Heart left ventricle (tissue), 13 donors: ENCODE measurements at regions not wholly inside any gene's neighbourhood (a gene's known extent, or its start where the extent isn't known, plus 50 kb on each side); places are given as distances from the start of the nearest gene placed in this dataset.

Source experiments
- POLR2A ChIP-seq, 2 donors: fragments of 450-650 bp; IDR thresholded peaks; one replicate each; pipeline ENCODE4 v1.6.1; 2017; ENCODE audit warnings: antibody characterized with exemption in 2 of 2, mild to moderate bottlenecking in 2 of 2, moderate library complexity in 2 of 2
- TF ChIP-seq, protein P1 (sequence below), 12 donors: fragments of 200-600 bp; sonication (generic) in 4 of 12; IDR thresholded peaks; one replicate each; pipeline versions ENCODE4 v1.5.0 to v1.8.0; 2018 to 2022; ENCODE audit warnings: antibody characterized with exemption in 12 of 12, mild to moderate bottlenecking in 5 of 12
- donor health status: ischemic (EF 13 %, LVEDD 7.1; RV severe dilation, severe dysfunction).
- donor health status: DM: no; HTN: yes; CAD: no.
- donor health status: DM: no; HTN: no; CAD: no.
- donor health status: ischemic (EF 25% LVEDD 6.9; RV normal size, moderate dysfunction).
- donor health status: ischemic (EF 25% LVEDD 5.7; RV mildly dilated, moderate dysfunction).
- donor health status: ischemic (EF 35%, LVEDD 5.7; RV mildly dilated, moderate dysfunction).
- donor health status: nonischemic (EF 11% LVEDD 7.7; RV severe dilation, severe dysfunction).
- donor health status: DM: yes; HTN: yes; CAD: no.
- donor health status: PGD.
- donor health status: ischemic (EF 29% LVEDD 5.4; RV normal size, mild dysfunction).
- donor health status: nonischemic (EF 23%, LVEDD 6.1; RV moderate dilation, normal function).

- TF ChIP-seq, protein P1, sequence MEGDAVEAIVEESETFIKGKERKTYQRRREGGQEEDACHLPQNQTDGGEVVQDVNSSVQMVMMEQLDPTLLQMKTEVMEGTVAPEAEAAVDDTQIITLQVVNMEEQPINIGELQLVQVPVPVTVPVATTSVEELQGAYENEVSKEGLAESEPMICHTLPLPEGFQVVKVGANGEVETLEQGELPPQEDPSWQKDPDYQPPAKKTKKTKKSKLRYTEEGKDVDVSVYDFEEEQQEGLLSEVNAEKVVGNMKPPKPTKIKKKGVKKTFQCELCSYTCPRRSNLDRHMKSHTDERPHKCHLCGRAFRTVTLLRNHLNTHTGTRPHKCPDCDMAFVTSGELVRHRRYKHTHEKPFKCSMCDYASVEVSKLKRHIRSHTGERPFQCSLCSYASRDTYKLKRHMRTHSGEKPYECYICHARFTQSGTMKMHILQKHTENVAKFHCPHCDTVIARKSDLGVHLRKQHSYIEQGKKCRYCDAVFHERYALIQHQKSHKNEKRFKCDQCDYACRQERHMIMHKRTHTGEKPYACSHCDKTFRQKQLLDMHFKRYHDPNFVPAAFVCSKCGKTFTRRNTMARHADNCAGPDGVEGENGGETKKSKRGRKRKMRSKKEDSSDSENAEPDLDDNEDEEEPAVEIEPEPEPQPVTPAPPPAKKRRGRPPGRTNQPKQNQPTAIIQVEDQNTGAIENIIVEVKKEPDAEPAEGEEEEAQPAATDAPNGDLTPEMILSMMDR (IDR thresholded peaks at IDR 0.05): no peak
- no peak for TF ChIP-seq POLR2A (IDR thresholded peaks at IDR 0.05)
Measured at GRCh38 chr10:106317554-106317953, 847.0 kb downstream of the SORCS1 start.
